Tibial artery (tissue), 4 donors: ENCODE measurements at regions not wholly inside any gene's neighbourhood (a gene's known extent, or its start where the extent isn't known, plus 50 kb on each side); places are given as distances from the start of the nearest gene placed in this dataset.

Experiments
- DNase-seq, 2 donors: peaks; one replicate each; pipeline ENCODE4 v3.0.0-alpha.2; 2019
- H3K27ac ChIP-seq, 2 donors: fragments of 200-600 bp; sonication (generic) in 1 of 2; 1 replicate in 1 of 2; 2 replicates in 1 of 2; pipeline ENCODE4 v1.5.1; 2018 to 2019; ENCODE audit warnings: mild to moderate bottlenecking in 1 of 2
- H3K27me3 ChIP-seq, 2 donors: fragments of 200-600 bp; sonication (generic) in 1 of 2; one replicate each; pipeline versions ENCODE4 v1.5.1 to v1.6.0; 2016 to 2019
- H3K36me3 ChIP-seq, 3 donors: fragments of 200-600 bp; sonication (generic) in 2 of 3; one replicate each; pipeline ENCODE4 v1.5.1; 2016 to 2019; ENCODE audit warnings: mild to moderate bottlenecking in 2 of 3
- H3K4me1 ChIP-seq, 4 donors: fragments of 200-600 bp; sonication (generic) in 2 of 4; 1 replicate in 3 of 4; 2 replicates in 1 of 4; pipeline ENCODE4 v1.5.1; 2016 to 2019
- H3K4me3 ChIP-seq, 2 donors: fragments of 200-600 bp; sonication (generic) in 1 of 2; 1 replicate in 1 of 2; 2 replicates in 1 of 2; pipeline ENCODE4 v1.5.1; 2018 to 2019; ENCODE audit warnings: mild to moderate bottlenecking in 2 of 2
- H3K9me3 ChIP-seq, 3 donors: fragments of 200-600 bp; sonication (generic) in 1 of 3; one replicate each; pipeline ENCODE4 v1.5.1; 2016 to 2019
- intact Hi-C: fragments of 100-400 bp; cut with DNase I; formaldehyde crosslinking; loops from one replicate; pipeline ENCODE4 v1.15.0; 2023; ENCODE audit warnings: low total_unique reads
- TF ChIP-seq, protein P1 (sequence below), 2 experiments: fragments of 200-600 bp in 1 of 2; fragments of 450-650 bp in 1 of 2; IDR thresholded peaks; one replicate each; pipeline ENCODE4 v1.5.1; 2017 to 2019; ENCODE audit warnings: antibody characterized with exemption in 2 of 2, mild to moderate bottlenecking in 1 of 2, moderate library complexity in 1 of 2

DNA sequence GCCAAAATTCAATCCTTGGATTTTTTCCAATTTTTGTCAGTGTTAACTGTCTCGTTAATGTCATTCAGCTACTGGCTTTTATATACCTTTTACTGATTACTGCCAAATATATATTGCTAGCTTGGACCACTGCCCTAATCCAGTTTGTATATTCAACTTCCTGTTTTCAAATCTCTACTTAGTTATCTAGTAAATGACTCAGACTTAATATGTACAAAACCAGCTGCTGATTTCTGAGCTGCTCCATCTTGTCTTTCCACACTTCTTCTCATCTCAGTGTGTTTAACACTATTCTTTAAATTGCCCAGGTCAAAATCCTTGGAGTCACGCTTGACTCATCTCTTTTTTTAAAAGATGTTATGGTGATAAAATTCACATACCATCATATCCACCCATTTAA, 1196.7 kb downstream of the RAPGEF2 start:
- TF ChIP-seq, protein P1, sequence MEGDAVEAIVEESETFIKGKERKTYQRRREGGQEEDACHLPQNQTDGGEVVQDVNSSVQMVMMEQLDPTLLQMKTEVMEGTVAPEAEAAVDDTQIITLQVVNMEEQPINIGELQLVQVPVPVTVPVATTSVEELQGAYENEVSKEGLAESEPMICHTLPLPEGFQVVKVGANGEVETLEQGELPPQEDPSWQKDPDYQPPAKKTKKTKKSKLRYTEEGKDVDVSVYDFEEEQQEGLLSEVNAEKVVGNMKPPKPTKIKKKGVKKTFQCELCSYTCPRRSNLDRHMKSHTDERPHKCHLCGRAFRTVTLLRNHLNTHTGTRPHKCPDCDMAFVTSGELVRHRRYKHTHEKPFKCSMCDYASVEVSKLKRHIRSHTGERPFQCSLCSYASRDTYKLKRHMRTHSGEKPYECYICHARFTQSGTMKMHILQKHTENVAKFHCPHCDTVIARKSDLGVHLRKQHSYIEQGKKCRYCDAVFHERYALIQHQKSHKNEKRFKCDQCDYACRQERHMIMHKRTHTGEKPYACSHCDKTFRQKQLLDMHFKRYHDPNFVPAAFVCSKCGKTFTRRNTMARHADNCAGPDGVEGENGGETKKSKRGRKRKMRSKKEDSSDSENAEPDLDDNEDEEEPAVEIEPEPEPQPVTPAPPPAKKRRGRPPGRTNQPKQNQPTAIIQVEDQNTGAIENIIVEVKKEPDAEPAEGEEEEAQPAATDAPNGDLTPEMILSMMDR (IDR thresholded peaks at IDR 0.05), result no peak
- no peak overlapping the region for H3K27ac ChIP-seq
- H3K4me1 ChIP-seq, result no peaks in the 10 kb centered on the region
- no peak overlapping the region for H3K4me3 ChIP-seq
- H3K27me3 ChIP-seq, result no peaks in the 10 kb centered on the region
- H3K9me3 ChIP-seq, result no peaks in the 10 kb centered on the region
- no peaks in the 10 kb centered on the region for H3K36me3 ChIP-seq
- intact Hi-C loops, result no loop called here
- no peak for DNase-seq

DNA sequence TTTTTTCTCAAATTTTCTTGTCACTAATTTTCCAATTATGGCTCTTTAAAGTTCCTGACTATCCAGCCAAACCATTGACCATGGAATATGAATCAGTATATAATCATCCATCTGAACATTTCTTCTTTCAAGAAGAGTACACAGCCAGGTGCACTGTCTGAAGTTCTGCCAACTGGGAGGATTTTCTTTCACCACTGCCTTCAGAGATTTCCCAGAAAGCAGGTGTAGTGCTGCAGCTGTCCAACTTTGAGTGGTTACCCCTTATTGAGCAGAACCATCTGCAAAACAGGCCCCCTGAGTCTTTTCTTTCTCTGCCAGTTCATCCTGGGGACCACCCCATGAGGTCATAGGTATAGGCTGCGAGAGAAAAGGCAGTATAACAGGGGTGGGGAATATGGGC, 1213.2 kb downstream of the RAPGEF2 start:
- intact Hi-C loops, result no loop called here
- H3K4me1 ChIP-seq, result no peaks in the 10 kb centered on the region

DNA sequence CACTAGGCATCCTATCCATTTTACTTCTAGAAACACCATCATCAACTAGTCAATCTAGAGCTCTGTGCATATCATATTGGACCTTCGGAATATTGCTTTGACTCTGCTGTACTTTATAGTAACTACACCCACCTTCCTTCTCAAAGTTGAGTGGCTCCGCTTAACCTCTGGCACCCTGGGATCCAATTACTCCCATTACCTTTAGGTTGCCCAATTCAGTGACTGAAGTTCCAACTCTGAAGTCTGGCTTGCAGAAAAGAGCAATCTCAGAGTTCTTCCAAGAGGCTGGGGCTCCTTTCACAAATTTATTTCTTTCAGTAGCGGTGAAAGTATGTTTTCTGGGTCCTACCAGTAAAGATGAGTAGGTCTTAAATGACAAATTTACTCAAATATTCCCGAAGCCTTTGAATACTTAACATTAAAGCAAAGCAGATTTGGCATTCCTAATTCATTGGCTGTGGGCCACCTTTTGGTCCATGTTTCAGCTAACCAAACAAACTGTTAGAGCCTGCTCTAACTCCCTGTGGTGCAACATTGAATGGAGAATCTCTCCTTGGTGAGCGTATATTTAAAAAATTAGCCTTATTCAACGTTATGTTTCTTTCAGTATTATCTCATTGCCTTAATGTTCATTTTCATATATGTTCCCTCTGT, 1215.8 kb downstream of the RAPGEF2 start:
- no peaks in the 10 kb centered on the region for H3K36me3 ChIP-seq
- no peak overlapping the region for H3K4me3 ChIP-seq
- TF ChIP-seq, protein P1 (IDR thresholded peaks at IDR 0.05), result no peak
- no peaks in the 10 kb centered on the region for H3K27me3 ChIP-seq
- no peaks in the 10 kb centered on the region for H3K9me3 ChIP-seq
- intact Hi-C loops, result no loop called here
- no peak overlapping the region for H3K27ac ChIP-seq
- no peak for DNase-seq
- H3K4me1 ChIP-seq, result no peaks in the 10 kb centered on the region

More for the DNA sequence above, 1213.2 kb downstream of the RAPGEF2 start:
- Histone ChIP-seq H3K36me3 (no peaks in the 10 kb centered on the region), H3K27ac (no peak overlapping the region), H3K27me3 (no peaks in the 10 kb centered on the region), H3K4me3 (no peak overlapping the region), H3K9me3 (no peaks in the 10 kb centered on the region)
- no peak for DNase-seq
- TF ChIP-seq, protein P1 (IDR thresholded peaks at IDR 0.05), result no peak

DNA sequence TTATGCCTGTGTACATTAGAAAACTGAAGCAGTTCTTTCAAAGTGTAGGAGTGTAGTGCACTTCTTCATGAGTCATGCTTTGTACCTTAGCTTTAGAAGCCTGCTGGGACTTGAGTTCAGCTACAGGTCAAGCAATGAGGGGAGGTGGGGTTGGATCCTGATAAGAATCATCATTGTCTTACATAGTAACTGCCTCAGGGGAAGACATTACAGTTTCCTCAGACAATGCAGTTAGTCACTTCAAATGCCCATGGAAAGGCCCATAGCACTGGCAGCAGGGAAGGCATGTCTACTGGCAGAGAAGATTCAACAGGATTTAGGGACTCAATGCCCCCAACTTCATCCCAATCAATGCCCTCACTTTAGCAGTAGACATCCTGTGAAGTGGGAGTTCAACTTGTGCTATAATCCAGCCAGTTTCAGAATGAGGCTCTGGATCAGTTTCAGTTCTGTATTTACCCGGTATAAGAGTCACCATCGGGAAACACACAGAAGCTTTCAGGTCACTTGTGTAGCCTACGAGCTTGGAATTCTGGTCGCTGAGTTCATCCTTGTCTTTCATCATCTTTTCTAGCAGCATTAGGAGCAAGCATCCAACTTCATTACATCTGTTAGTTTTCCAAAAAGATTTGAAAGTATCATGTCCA, 1216.5 kb downstream of the RAPGEF2 start:
- DNase-seq, result no peak
- TF ChIP-seq, protein P1 (IDR thresholded peaks at IDR 0.05), result no peak
- no peaks in the 10 kb centered on the region for H3K4me1 ChIP-seq
- H3K27ac ChIP-seq, result no peak overlapping the region
- H3K36me3 ChIP-seq, result no peaks in the 10 kb centered on the region
- H3K4me3 ChIP-seq, result no peak overlapping the region
- H3K9me3 ChIP-seq, result no peaks in the 10 kb centered on the region
- no peaks in the 10 kb centered on the region for H3K27me3 ChIP-seq
- intact Hi-C loops, result no loop called here

DNA sequence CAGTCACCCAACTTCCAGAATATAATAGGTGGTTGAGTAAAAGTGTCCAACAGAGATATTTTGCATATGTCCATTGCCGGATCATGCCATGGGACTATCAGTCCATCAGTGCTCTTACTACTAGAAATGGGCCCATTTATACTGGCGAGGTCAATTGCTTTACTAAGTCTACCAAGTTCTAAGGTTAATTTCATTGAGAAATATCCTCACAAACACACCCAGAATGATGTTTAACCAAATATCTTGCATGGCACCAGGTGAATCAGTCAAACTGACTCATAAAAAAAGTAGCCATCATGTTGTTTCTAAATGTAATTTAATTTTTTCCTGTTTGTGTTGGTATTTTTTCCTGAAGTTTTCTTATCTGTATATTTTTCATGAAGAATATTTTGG, 1217.0 kb downstream of the RAPGEF2 start:
- no peaks in the 10 kb centered on the region for H3K27me3 ChIP-seq
- no peak overlapping the region for H3K4me3 ChIP-seq
- H3K4me1 ChIP-seq, result no peaks in the 10 kb centered on the region
- no peak for DNase-seq
- H3K9me3 ChIP-seq, result no peaks in the 10 kb centered on the region
- intact Hi-C loops, result no loop called here
- H3K27ac ChIP-seq, result no peak overlapping the region
- H3K36me3 ChIP-seq, result no peaks in the 10 kb centered on the region
- TF ChIP-seq, protein P1 (IDR thresholded peaks at IDR 0.05), result no peak
